ENCODE measurements at regions not wholly inside any gene's neighbourhood (a gene's known extent, or its start where the extent isn't known, plus 50 kb on each side); places are given as distances from the start of the nearest gene placed in this dataset.

DNA sequence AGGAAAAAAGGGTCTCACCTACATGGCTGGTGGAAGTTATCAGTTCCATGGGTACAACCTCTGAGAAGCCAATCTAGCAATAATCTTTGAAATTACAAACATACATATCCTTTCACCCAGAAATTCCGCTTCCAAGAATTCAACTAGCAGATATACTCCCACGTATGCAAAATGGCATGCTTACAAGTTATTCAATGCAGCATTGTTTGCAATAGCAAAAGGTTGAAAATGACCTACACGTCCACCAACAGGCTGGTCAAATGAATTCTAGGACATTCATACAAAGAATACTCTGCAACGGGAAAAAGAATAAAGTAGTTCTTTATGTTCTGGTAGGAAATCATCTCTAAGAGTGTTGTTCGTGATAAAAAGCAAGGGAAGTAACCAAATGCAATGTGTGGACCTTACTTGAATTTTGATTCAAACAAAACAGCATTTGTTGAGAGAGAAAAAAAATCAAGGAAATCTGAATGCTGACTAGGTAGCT is 63.7 kb upstream of the NLK start:
- no peaks in the 10 kb centered on the region for H3K4me1 ChIP-seq (ENCODE audit: control insufficient read depth, insufficient read depth, low read length)
- 72 to 73% methylated on average over 5 of the region's 5 CpGs for WGBS, 2 experiments (ENCODE audit: insufficient coverage in 1 of 2, insufficient read length in 1 of 2)
- TF ChIP-seq, protein P1, sequence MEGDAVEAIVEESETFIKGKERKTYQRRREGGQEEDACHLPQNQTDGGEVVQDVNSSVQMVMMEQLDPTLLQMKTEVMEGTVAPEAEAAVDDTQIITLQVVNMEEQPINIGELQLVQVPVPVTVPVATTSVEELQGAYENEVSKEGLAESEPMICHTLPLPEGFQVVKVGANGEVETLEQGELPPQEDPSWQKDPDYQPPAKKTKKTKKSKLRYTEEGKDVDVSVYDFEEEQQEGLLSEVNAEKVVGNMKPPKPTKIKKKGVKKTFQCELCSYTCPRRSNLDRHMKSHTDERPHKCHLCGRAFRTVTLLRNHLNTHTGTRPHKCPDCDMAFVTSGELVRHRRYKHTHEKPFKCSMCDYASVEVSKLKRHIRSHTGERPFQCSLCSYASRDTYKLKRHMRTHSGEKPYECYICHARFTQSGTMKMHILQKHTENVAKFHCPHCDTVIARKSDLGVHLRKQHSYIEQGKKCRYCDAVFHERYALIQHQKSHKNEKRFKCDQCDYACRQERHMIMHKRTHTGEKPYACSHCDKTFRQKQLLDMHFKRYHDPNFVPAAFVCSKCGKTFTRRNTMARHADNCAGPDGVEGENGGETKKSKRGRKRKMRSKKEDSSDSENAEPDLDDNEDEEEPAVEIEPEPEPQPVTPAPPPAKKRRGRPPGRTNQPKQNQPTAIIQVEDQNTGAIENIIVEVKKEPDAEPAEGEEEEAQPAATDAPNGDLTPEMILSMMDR (conservative IDR thresholded peaks at IDR 0.05), result no peak

DNA sequence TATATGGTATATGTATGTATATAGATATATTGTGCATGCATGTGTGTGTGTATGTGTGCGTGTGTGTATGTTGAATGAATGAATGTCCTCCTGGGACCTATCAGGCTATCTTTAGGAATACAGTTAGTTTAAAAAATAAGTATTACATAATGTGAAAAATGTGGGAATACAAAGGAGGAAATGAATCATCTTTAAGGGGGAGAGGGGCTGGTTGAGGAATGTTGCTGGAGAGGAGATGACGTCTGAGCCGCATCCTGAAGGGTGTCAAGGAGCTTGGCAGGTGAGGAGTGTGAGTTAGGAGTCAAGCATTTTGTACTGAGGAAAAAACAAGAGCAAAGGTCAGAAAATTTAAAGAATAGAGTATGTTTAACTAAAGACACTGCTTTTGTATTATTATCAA is 62.4 kb upstream of the NLK start:
- Mint-ChIP-seq H3K4me3 (no peak overlapping the region), H3K9me3 (no peaks in the 10 kb centered on the region), H3K27ac (no peak overlapping the region), H3K36me3 (ENCODE audit: low read depth) (no peaks in the 10 kb centered on the region), H3K27me3 (ENCODE audit: insufficient read depth) (peaks cover 5% of the 10 kb centered on the region), H3K4me1 (peaks cover 41% of the 10 kb centered on the region)
- Histone ChIP-seq H3K4me1 (ENCODE audit: control insufficient read depth, insufficient read depth, low read length) (no peaks in the 10 kb centered on the region), H3K27ac (ENCODE audit: low read depth, low read length) (no peak overlapping the region), H3K4me3 (ENCODE audit: low read length) (no peak overlapping the region), H3K27me3 (ENCODE audit: control insufficient read depth, insufficient read depth, low read length, poor library complexity, severe bottlenecking) (peaks cover 7% of the 10 kb centered on the region), H3K9ac (ENCODE audit: extremely low read depth, low read length, poor library complexity, severe bottlenecking) (no peak overlapping the region), H3K9me3 (ENCODE audit: control insufficient read depth, low read length) (no peaks in the 10 kb centered on the region), H3K36me3 (ENCODE audit: control insufficient read depth, insufficient read depth, low read length) (no peaks in the 10 kb centered on the region)
- TF ChIP-seq, protein P1 (conservative IDR thresholded peaks at IDR 0.05), result no peak
- 63 to 84% methylated on average over 3 of the region's 3 CpGs for WGBS, 2 experiments (ENCODE audit: insufficient coverage in 1 of 2, insufficient read length in 1 of 2)
- DNase-seq, result no peak

More for the DNA sequence above, 63.7 kb upstream of the NLK start:
- H3K36me3 ChIP-seq (ENCODE audit: control insufficient read depth, insufficient read depth, low read length), result no peaks in the 10 kb centered on the region
- H3K9me3 ChIP-seq (ENCODE audit: control insufficient read depth, low read length), result no peaks in the 10 kb centered on the region
- no peak overlapping the region for H3K27ac ChIP-seq (ENCODE audit: low read depth, low read length)
- Mint-ChIP-seq H3K4me3 (no peak overlapping the region), H3K4me1 (peaks cover 37% of the 10 kb centered on the region), H3K27ac (no peak overlapping the region), H3K27me3 (ENCODE audit: insufficient read depth) (peaks cover 4% of the 10 kb centered on the region), H3K36me3 (ENCODE audit: low read depth) (no peaks in the 10 kb centered on the region), H3K9me3 (no peaks in the 10 kb centered on the region)
- no peak for DNase-seq
- H3K27me3 ChIP-seq (ENCODE audit: control insufficient read depth, insufficient read depth, low read length, poor library complexity, severe bottlenecking), result peaks cover 6% of the 10 kb centered on the region
- no peak overlapping the region for H3K4me3 ChIP-seq (ENCODE audit: low read length)
- H3K9ac ChIP-seq (ENCODE audit: extremely low read depth, low read length, poor library complexity, severe bottlenecking), result no peak overlapping the region

DNA sequence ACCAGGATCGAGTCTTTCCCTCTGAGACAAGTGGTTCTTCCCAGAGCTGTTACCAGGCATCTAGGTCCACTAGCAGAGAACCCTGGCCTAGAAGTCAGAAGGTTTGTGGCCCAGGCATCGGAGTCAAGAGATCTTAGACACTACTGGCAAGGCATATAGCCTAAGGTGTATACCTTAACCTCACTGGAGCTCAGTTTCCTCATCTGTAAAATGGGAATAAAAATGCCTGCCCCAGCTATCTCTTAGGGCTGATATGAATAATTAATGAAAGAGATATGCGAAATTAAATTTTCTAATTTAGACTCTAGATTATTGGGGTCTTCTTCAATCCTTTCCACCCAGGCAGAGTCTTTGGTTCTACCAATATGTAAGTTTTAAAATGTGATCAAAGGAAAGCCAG is 60.5 kb upstream of the NLK start:
- no peak overlapping the region for H3K27ac Mint-ChIP-seq
- TF ChIP-seq, protein P1 (conservative IDR thresholded peaks at IDR 0.05), result no peak
- H3K4me3 Mint-ChIP-seq, result no peak overlapping the region
- Histone ChIP-seq H3K27me3 (ENCODE audit: control insufficient read depth, insufficient read depth, low read length, poor library complexity, severe bottlenecking) (peaks cover 11% of the 10 kb centered on the region), H3K9me3 (ENCODE audit: control insufficient read depth, low read length) (no peaks in the 10 kb centered on the region), H3K4me3 (ENCODE audit: low read length) (no peak overlapping the region), H3K9ac (ENCODE audit: extremely low read depth, low read length, poor library complexity, severe bottlenecking) (no peak overlapping the region), H3K4me1 (ENCODE audit: control insufficient read depth, insufficient read depth, low read length) (no peaks in the 10 kb centered on the region), H3K27ac (ENCODE audit: low read depth, low read length) (no peak overlapping the region), H3K36me3 (ENCODE audit: control insufficient read depth, insufficient read depth, low read length) (no peaks in the 10 kb centered on the region)
- WGBS, 2 experiments (ENCODE audit: insufficient coverage in 1 of 2, insufficient read length in 1 of 2), result 86 to 87% methylated on average over 2 to 3 of the region's 3 CpGs
- no peaks in the 10 kb centered on the region for H3K9me3 Mint-ChIP-seq
- peaks cover 5% of the 10 kb centered on the region for H3K27me3 Mint-ChIP-seq (ENCODE audit: insufficient read depth)
- H3K4me1 Mint-ChIP-seq, result peaks cover 58% of the 10 kb centered on the region
- DNase-seq, result no peak
- no peaks in the 10 kb centered on the region for H3K36me3 Mint-ChIP-seq (ENCODE audit: low read depth)
